Calu3 (cell line): ENCODE measurements at regions not wholly inside any gene's neighbourhood (a gene's known extent, or its start where the extent isn't known, plus 50 kb on each side); places are given as distances from the start of the nearest gene placed in this dataset.

Experiments
- BruUV-seq: library from RNA; stranded (reverse); fragments of 400-500 nt; replicated peaks from 2 replicates; lab custom pipeline; 2021; lab: Mats Ljungman, UMichigan
- CTCF ChIA-PET: fragments of 300-600 bp; sonication (Branson Sonifier 250); formaldehyde crosslinking; loops from one replicate; lab custom pipeline; 2022; ENCODE audit warnings: antibody characterized with exemption; lab: Charles Lee
- DNase-seq: peaks from one replicate; pipeline ENCODE4 v3.0.0; 2022
- H3K27ac Mint-ChIP-seq: one replicate; pipeline ENCODE4 v1.8.0; 2022; ENCODE audit warnings: mixed read lengths; ENCODE audit not compliant: unreplicated experiment
- H3K27me3 Mint-ChIP-seq: one replicate; pipeline ENCODE4 v1.8.0; 2022; ENCODE audit warnings: mixed read lengths; ENCODE audit not compliant: unreplicated experiment
- H3K36me3 Mint-ChIP-seq: one replicate; pipeline ENCODE4 v1.8.0; 2022; ENCODE audit warnings: mild to moderate bottlenecking, moderate library complexity, mixed read lengths; ENCODE audit not compliant: insufficient read depth, unreplicated experiment
- H3K4me1 Mint-ChIP-seq: one replicate; pipeline ENCODE4 v1.8.0; 2022; ENCODE audit warnings: mild to moderate bottlenecking, low read depth, mixed read lengths; ENCODE audit not compliant: unreplicated experiment
- H3K4me3 Mint-ChIP-seq: one replicate; pipeline ENCODE4 v1.8.0; 2022; ENCODE audit warnings: mild to moderate bottlenecking, low read depth, moderate library complexity, mixed read lengths; ENCODE audit not compliant: unreplicated experiment
- H3K9me3 Mint-ChIP-seq: one replicate; pipeline ENCODE4 v1.8.0; 2022; ENCODE audit warnings: low read depth, mixed read lengths; ENCODE audit not compliant: unreplicated experiment
- intact Hi-C: fragments of 100-400 bp; cut with micrococcal nuclease; formaldehyde crosslinking; loops from one replicate; pipeline ENCODE4 v1.10.0; 2022; ENCODE audit not compliant: unreplicated experiment
- TF ChIP-seq, protein P1 (sequence below): fragments of 200-600 bp; IDR thresholded peaks from one replicate; pipeline ENCODE4 v1.8.0; 2022; ENCODE audit warnings: antibody characterized with exemption; ENCODE audit not compliant: unreplicated experiment

DNA sequence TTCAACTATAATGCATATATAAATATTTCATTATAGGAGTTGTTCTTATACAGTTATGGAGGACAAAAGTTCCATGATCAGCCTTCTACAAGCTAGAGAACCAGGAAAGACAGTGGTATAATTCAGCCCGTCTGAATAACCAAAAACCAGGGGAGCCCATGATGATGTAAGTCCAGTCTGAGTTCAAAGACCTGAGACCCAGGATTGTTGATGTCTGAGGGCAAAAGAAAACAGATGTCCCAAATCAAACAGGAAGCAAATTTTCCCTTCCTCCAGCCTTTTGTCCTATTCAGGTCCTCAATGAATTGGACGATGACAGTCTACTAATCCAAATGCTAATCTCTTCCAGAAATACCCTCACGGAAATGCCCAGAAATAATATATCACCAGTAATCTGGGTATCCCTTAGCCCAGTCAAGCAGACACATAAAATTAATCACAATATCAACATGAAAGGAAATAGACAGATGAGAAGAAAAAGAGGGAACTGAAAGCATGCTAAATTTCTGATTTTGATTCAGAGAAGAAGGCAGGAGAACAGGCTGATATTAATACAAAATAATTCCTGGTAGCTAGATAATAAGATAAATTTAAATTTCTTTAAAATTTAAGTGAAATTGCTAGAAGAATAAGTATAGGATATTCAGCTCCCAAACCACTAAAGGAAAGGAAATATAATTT, 255.6 kb upstream of the CTAGE1 start:
- no peak overlapping the region for H3K4me3 Mint-ChIP-seq
- H3K4me1 Mint-ChIP-seq: peaks cover 64% of the 10 kb centered on the region
- CTCF ChIA-PET: no interaction called here
- H3K27me3 Mint-ChIP-seq: no peaks in the 10 kb centered on the region
- H3K9me3 Mint-ChIP-seq: peaks cover 3% of the 10 kb centered on the region
- intact Hi-C loops: no loop called here
- TF ChIP-seq, protein P1, sequence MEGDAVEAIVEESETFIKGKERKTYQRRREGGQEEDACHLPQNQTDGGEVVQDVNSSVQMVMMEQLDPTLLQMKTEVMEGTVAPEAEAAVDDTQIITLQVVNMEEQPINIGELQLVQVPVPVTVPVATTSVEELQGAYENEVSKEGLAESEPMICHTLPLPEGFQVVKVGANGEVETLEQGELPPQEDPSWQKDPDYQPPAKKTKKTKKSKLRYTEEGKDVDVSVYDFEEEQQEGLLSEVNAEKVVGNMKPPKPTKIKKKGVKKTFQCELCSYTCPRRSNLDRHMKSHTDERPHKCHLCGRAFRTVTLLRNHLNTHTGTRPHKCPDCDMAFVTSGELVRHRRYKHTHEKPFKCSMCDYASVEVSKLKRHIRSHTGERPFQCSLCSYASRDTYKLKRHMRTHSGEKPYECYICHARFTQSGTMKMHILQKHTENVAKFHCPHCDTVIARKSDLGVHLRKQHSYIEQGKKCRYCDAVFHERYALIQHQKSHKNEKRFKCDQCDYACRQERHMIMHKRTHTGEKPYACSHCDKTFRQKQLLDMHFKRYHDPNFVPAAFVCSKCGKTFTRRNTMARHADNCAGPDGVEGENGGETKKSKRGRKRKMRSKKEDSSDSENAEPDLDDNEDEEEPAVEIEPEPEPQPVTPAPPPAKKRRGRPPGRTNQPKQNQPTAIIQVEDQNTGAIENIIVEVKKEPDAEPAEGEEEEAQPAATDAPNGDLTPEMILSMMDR: no peak
- BruUV-seq: no TSS peak
- H3K36me3 Mint-ChIP-seq: peaks cover 9% of the 10 kb centered on the region
- no peak for DNase-seq
- H3K27ac Mint-ChIP-seq: no peak overlapping the region

DNA sequence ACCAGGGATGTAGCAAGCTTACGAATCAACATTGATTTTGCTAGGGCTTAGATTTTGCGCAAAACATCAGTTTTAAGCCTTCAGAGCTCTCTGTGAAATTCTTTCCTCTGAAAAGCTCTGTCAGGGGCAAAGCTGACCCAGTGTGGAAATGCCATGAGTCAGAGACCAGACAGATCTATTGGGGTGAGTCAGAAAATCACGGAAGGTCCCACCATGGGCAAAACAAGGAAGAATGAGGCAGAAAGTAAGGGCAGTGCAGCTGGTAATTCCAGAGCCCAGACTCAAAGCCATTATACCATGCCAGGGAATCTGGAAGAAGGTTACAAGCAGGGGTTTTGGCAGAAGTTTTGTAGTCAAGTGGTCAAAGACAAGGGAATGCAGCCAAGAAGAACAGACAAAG, 256.6 kb upstream of the CTAGE1 start:
- TF ChIP-seq, protein P1: no peak
- CTCF ChIA-PET: interaction anchor here (0.7 kb wide), 1 partner anchor 9 kb away, joined by 3 read pairs; no protein-coding TSS in a partner anchor
- intact Hi-C loops: no loop called here
- Mint-ChIP-seq H3K27ac (peak overlapping the region; percentile 45), H3K4me1 (peaks cover 62% of the 10 kb centered on the region), H3K9me3 (peaks cover 3% of the 10 kb centered on the region), H3K36me3 (no peaks in the 10 kb centered on the region), H3K4me3 (no peak overlapping the region), H3K27me3 (no peaks in the 10 kb centered on the region)
- no TSS peak for BruUV-seq
- DNase-seq: peak; percentile 60

DNA sequence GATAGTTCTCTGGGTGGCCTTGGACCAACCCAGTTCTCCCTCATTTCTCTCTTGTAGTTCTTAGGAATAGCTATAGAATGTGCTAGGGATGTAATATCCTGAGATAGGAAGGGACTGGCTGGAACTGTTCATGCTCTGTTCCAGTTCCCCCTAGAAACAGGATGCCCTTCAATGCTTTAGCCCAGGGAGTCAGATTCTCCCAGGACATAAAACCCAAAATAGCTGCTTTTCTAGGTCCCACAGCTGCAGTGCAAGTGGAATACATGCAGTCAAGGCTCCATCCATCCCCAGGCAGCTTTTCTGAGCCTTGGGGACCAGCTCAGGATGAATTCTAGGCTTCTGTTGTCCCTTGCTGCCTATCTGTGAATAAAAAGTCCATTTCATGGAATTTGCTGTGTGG, 257.3 kb upstream of the CTAGE1 start:
- peaks cover 3% of the 10 kb centered on the region for H3K9me3 Mint-ChIP-seq
- H3K4me3 Mint-ChIP-seq: no peak overlapping the region
- no peak for DNase-seq

DNA sequence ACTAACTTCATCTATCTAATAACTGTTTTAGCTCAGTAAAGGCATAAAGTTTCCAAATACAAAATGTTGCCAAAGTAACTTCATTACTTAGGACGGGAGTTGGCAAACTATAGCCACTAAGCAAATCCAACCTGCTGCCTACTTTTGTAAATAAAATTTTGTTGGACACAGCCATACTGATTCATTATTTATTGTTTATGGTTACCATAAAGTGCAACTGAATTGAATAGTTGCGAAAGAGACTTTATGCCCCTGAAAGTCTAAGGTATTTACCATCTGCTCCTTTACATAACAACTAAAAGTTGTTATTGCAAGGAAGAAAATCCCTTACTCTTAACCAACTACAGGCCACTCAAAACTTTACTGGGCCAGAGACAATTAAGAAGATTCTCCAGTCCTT, 256.7 kb upstream of the RBBP8 start:
- Mint-ChIP-seq H3K9me3 (peaks cover 3% of the 10 kb centered on the region), H3K27ac (no peak overlapping the region), H3K36me3 (no peaks in the 10 kb centered on the region), H3K4me3 (no peak overlapping the region), H3K4me1 (peaks cover 48% of the 10 kb centered on the region), H3K27me3 (no peaks in the 10 kb centered on the region)
- CTCF ChIA-PET: no interaction called here
- no peak for DNase-seq
- TF ChIP-seq, protein P1: no peak
- intact Hi-C loops: no loop called here
- no TSS peak for BruUV-seq

More for the DNA sequence above, 257.3 kb upstream of the CTAGE1 start:
- BruUV-seq: no TSS peak
- no peaks in the 10 kb centered on the region for H3K36me3 Mint-ChIP-seq
- no peaks in the 10 kb centered on the region for H3K27me3 Mint-ChIP-seq
- CTCF ChIA-PET: no interaction called here
- TF ChIP-seq, protein P1: no peak
- peaks cover 55% of the 10 kb centered on the region for H3K4me1 Mint-ChIP-seq
- intact Hi-C loops: no loop called here
- H3K27ac Mint-ChIP-seq: peak overlapping the region; percentile 45
